ENCODE measurements at regions not wholly inside any gene's neighbourhood (a gene's known extent, or its start where the extent isn't known, plus 50 kb on each side); places are given as distances from the start of the nearest gene placed in this dataset.

DNA sequence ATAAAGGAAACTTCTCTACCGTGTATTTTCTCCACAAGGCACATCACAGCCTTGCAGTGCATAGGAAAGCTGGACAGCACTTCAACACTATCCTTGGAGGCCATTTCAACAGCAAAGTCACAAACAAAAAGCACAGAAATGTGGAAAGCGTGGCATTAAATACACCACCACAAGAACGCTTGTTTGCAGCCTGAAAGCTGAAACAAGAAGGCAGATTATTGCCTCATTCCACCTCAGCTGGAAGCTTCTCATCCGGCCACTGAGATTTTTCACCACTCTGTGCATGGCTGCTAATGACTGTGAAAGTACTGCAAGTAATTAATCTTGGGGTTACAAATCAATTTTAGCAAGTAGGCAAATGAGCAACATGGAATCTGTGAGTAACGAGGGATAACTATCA lies 50.9 kb upstream of the GALNT2 start:
- Histone ChIP-seq H3K4me3 (ENCODE audit: low read length in 2 of 2) (no peak overlapping the region), H3K27me3 (ENCODE audit: insufficient read depth, low read length) (no peaks in the 10 kb centered on the region), H3K36me3 (ENCODE audit: insufficient read depth, low read length) (no peaks in the 10 kb centered on the region), H3K27ac (ENCODE audit: low read depth, low read length) (no peak overlapping the region), H3K4me1 (ENCODE audit: insufficient read depth, low read length) (no peaks in the 10 kb centered on the region), H3K9me3 (ENCODE audit: control insufficient read depth in 1 of 2, low read length in 2 of 2) (no peaks in the 10 kb centered on the region)
- no peak overlapping the region for H3K27ac Mint-ChIP-seq
- DNase-seq: no peak
- ChIA-PET CTCF (ENCODE audit: partially characterized antibody) (no interaction called here), POLR2A (ENCODE audit: partially characterized antibody) (no interaction called here)
- intact Hi-C loops (cut with micrococcal nuclease): no loop called here
- no peaks in the 10 kb centered on the region for H3K36me3 Mint-ChIP-seq
- H3K27me3 Mint-ChIP-seq: peaks cover 2% of the 10 kb centered on the region in 2 donors
- H3K4me3 Mint-ChIP-seq: no peak overlapping the region
- H3K4me1 Mint-ChIP-seq: no peaks in the 10 kb centered on the region
- H3K9me3 Mint-ChIP-seq: peaks cover 0 to 2% (median 0%) of the 10 kb centered on the region in 8 donors

All from CD4-positive, alpha-beta memory T cell (primary cell).